H9 (cell line): ENCODE measurements at regions not wholly inside any gene's neighbourhood (a gene's known extent, or its start where the extent isn't known, plus 50 kb on each side); places are given as distances from the start of the nearest gene placed in this dataset.

ENCODE experiments used
- DNase-seq: peaks from one replicate; pipeline ENCODE4 v3.0.0-alpha.2; 2017
- H2AFZ ChIP-seq: one replicate; pipeline ENCODE4 v1.6.1; 2013; ENCODE audit warnings: mild to moderate bottlenecking, low read length, control low read depth, moderate library complexity
- H2AK5ac ChIP-seq: 2 replicates; pipeline ENCODE4 v1.6.1; 2013; ENCODE audit warnings: low read length, control low read depth, mixed read lengths; ENCODE audit not compliant: insufficient read length
- H2BK120ac ChIP-seq: one replicate; pipeline ENCODE4 v1.6.1; 2013; ENCODE audit warnings: low read depth, mild to moderate bottlenecking, low read length, control low read depth, inconsistent platforms; ENCODE audit not compliant: poor library complexity, severe bottlenecking
- H2BK12ac ChIP-seq: 2 replicates; pipeline ENCODE4 v1.6.1; 2013; ENCODE audit warnings: low read length, control low read depth, mixed read lengths, low read depth; ENCODE audit not compliant: insufficient read length
- H2BK15ac ChIP-seq: 2 replicates; pipeline ENCODE4 v1.6.1; 2013; ENCODE audit warnings: low read depth, low read length, control low read depth
- H2BK20ac ChIP-seq: one replicate; pipeline ENCODE4 v1.6.1; 2013; ENCODE audit warnings: low read depth, mild to moderate bottlenecking, low read length, control low read depth, inconsistent platforms; ENCODE audit not compliant: poor library complexity, severe bottlenecking
- H2BK5ac ChIP-seq: 2 replicates; pipeline ENCODE4 v1.6.1; 2013; ENCODE audit warnings: low read length, control low read depth, mixed read lengths; ENCODE audit not compliant: insufficient read length
- H3K14ac ChIP-seq: 2 replicates; pipeline ENCODE4 v1.6.1; 2013; ENCODE audit warnings: low read length, control low read depth; ENCODE audit not compliant: insufficient read depth
- H3K18ac ChIP-seq: 2 replicates; pipeline ENCODE4 v1.6.1; 2013; ENCODE audit warnings: low read depth, mild to moderate bottlenecking, mixed read lengths, low read length, control low read depth; ENCODE audit not compliant: insufficient read length
- H3K23ac ChIP-seq: 2 replicates; pipeline ENCODE4 v1.6.1; 2013; ENCODE audit warnings: low read length, control low read depth, mixed read lengths, low read depth; ENCODE audit not compliant: insufficient read length
- H3K23me2 ChIP-seq: 2 replicates; pipeline ENCODE4 v1.6.1; 2013; ENCODE audit warnings: low read depth, mild to moderate bottlenecking, mixed read lengths, low read length, control low read depth; ENCODE audit not compliant: insufficient read length, poor library complexity, severe bottlenecking
- H3K27ac ChIP-seq: 2 replicates; pipeline ENCODE4 v1.5.1; 2013; ENCODE audit warnings: low read length, control low read depth, mixed read lengths, low read depth; ENCODE audit not compliant: insufficient read length
- H3K27me3 ChIP-seq: 2 replicates; pipeline ENCODE4 v1.6.1; 2013; ENCODE audit warnings: low read length, control low read depth, inconsistent platforms; ENCODE audit not compliant: insufficient read depth
- H3K4ac ChIP-seq: 2 replicates; pipeline ENCODE4 v1.6.1; 2013; ENCODE audit warnings: low read depth, mild to moderate bottlenecking, control low read depth, inconsistent platforms, low read length, moderate library complexity
- H3K4me1 ChIP-seq: 2 replicates; pipeline ENCODE4 v1.6.1; 2013; ENCODE audit warnings: low read length, control low read depth, inconsistent platforms; ENCODE audit not compliant: insufficient read depth
- H3K4me2 ChIP-seq: 2 replicates; pipeline ENCODE4 v1.6.1; 2013; ENCODE audit warnings: low read length, control low read depth, mixed read lengths; ENCODE audit not compliant: insufficient read length, insufficient read depth
- H3K56ac ChIP-seq: 2 replicates; pipeline ENCODE4 v1.6.1; 2013; ENCODE audit warnings: low read depth, mild to moderate bottlenecking, mixed read lengths, low read length, control low read depth; ENCODE audit not compliant: insufficient read length
- H3K79me1 ChIP-seq: 2 replicates; pipeline ENCODE4 v1.6.1; 2013; ENCODE audit warnings: low read depth, mild to moderate bottlenecking, moderate library complexity, low read length, control low read depth, inconsistent platforms; ENCODE audit not compliant: insufficient read depth, poor library complexity, severe bottlenecking
- H3K79me2 ChIP-seq: 2 replicates; pipeline ENCODE4 v1.6.1; 2013; ENCODE audit warnings: low read length, control low read depth, inconsistent platforms; ENCODE audit not compliant: insufficient read depth
- H3K9ac ChIP-seq: 2 replicates; pipeline ENCODE4 v1.6.1; 2013; ENCODE audit warnings: low read length, control low read depth, mixed read lengths; ENCODE audit not compliant: insufficient read length; ENCODE audit errors: extremely low read depth
- H3K9me3 ChIP-seq: one replicate; pipeline ENCODE4 v1.6.1; 2013; ENCODE audit warnings: low read depth, low read length, inconsistent platforms; ENCODE audit not compliant: control insufficient read depth
- H3T11ph ChIP-seq: one replicate; pipeline ENCODE4 v1.6.1; 2013; ENCODE audit warnings: mild to moderate bottlenecking, low read length, control low read depth, inconsistent platforms
- H4K20me1 ChIP-seq: one replicate; pipeline ENCODE4 v1.6.1; 2013; ENCODE audit not compliant: control insufficient read depth, insufficient read length, insufficient read depth
- H4K5ac ChIP-seq: 2 replicates; pipeline ENCODE4 v1.6.1; 2013; ENCODE audit warnings: low read depth, mild to moderate bottlenecking, mixed read lengths, low read length, control low read depth; ENCODE audit not compliant: insufficient read length
- H4K8ac ChIP-seq: replicated peaks from 2 replicates; pipeline ENCODE4 v1.6.1; 2013; ENCODE audit warnings: low read length, control low read depth, mixed read lengths, low read depth; ENCODE audit not compliant: insufficient read length
- H4K91ac ChIP-seq: 2 replicates; pipeline ENCODE4 v1.6.1; 2013; ENCODE audit warnings: low read depth, mild to moderate bottlenecking, moderate library complexity, mixed read lengths, low read length, control low read depth; ENCODE audit not compliant: insufficient read length
- H3K27ac Mint-ChIP-seq, 3 experiments: 2 replicates in 2 of 3; 3 replicates in 1 of 3; pipeline ENCODE4 v1.8.0; 2020 to 2021; ENCODE audit warnings: mixed read lengths in 3 of 3, mild to moderate bottlenecking in 1 of 3, moderate library complexity in 1 of 3
- H3K27me3 Mint-ChIP-seq: 2 replicates; pipeline ENCODE4 v1.8.0; 2021; ENCODE audit warnings: low read depth, mild to moderate bottlenecking, moderate library complexity, mixed read lengths
- H3K36me3 Mint-ChIP-seq, 3 experiments: 2 replicates in 2 of 3; 3 replicates in 1 of 3; pipeline ENCODE4 v1.8.0; 2020 to 2021; ENCODE audit warnings: low read depth in 3 of 3, mixed read lengths in 3 of 3; ENCODE audit not compliant: insufficient read depth in 1 of 3
- H3K4me1 Mint-ChIP-seq, 2 experiments: 2 replicates each; pipeline ENCODE4 v1.8.0; 2020; ENCODE audit warnings: mixed read lengths in 2 of 2
- H3K4me3 Mint-ChIP-seq, 2 experiments: 2 replicates in 1 of 2; 3 replicates in 1 of 2; pipeline ENCODE4 v1.8.0; 2020 to 2021; ENCODE audit warnings: mild to moderate bottlenecking in 2 of 2, mixed read lengths in 2 of 2, moderate library complexity in 1 of 2
- H3K9me3 Mint-ChIP-seq, 2 experiments: 2 replicates in 1 of 2; 3 replicates in 1 of 2; pipeline ENCODE4 v1.8.0; 2020; ENCODE audit warnings: mild to moderate bottlenecking in 2 of 2, mixed read lengths in 2 of 2, moderate library complexity in 1 of 2
- CTCF ChIP-seq: fragments of 200-600 bp; sonication (generic); conservative IDR thresholded peaks from 3 replicates; pipeline ENCODE4 v1.8.0; 2021; ENCODE audit warnings: antibody characterized with exemption, mild to moderate bottlenecking
- WGBS: extraction: QIAGEN DNeasy Blood & Tissue Kit; methylation state at CpG from one replicate; pipeline ENCODE4 v1.1.7; 2013; ENCODE audit warnings: missing lambda C conversion rate, low lambda C conversion rate, mixed read lengths; ENCODE audit not compliant: insufficient read length; ENCODE audit errors: extremely low coverage; 5-methylcytosine and 5-hydroxymethylcytosine counted together

GRCh38 chr20:46827718-46828458 lies 66.8 kb upstream of the EYA2 start:
- no peak overlapping the region for H4K8ac ChIP-seq
- no peak overlapping the region for H2AK5ac ChIP-seq
- DNase-seq, result no peak
- no peak overlapping the region for H2BK120ac ChIP-seq
- H4K5ac ChIP-seq, result no peak overlapping the region
- no peak overlapping the region for H3K4ac ChIP-seq
- H2BK15ac ChIP-seq, result no peak overlapping the region
- H2BK5ac ChIP-seq, result no peak overlapping the region
- H2BK20ac ChIP-seq, result no peak overlapping the region
- H4K20me1 ChIP-seq, result no peaks in the 10 kb centered on the region
- no CpG with 5 or more reads among the region's 10 CpGs for WGBS
- no peak overlapping the region for H2AFZ ChIP-seq
- no peak overlapping the region for H3K9ac ChIP-seq
- no peaks in the 10 kb centered on the region for H3K79me1 ChIP-seq
- H3K14ac ChIP-seq, result no peak overlapping the region
- H4K91ac ChIP-seq, result no peak overlapping the region
- no peak overlapping the region for H3K23ac ChIP-seq
- no peak overlapping the region for H3K4me2 ChIP-seq
- no peak overlapping the region for H3K56ac ChIP-seq
- Mint-ChIP-seq H3K4me1 (no peaks in the 10 kb centered on the region), H3K9me3 (peaks cover 0 to 13% of the 10 kb centered on the region in 2 experiments; a peak in 4 of 5 replicates), H3K4me3 (no peak overlapping the region), H3K27me3 (no peaks in the 10 kb centered on the region), H3K36me3 (no peaks in the 10 kb centered on the region), H3K27ac (no peak overlapping the region; a peak in 1 of 7 replicates)
- H3K79me2 ChIP-seq, result no peaks in the 10 kb centered on the region
- H3K4me1 ChIP-seq, result no peaks in the 10 kb centered on the region
- H3T11ph ChIP-seq, result no peak overlapping the region
- H3K27me3 ChIP-seq, result no peaks in the 10 kb centered on the region
- no peak overlapping the region for H3K18ac ChIP-seq
- H3K27ac ChIP-seq, result no peak overlapping the region
- H3K9me3 ChIP-seq, result no peaks in the 10 kb centered on the region
- TF ChIP-seq CTCF, result no peak
- H2BK12ac ChIP-seq, result no peak overlapping the region
- peaks cover 2% of the 10 kb centered on the region for H3K23me2 ChIP-seq
